ENCODE measurements at regions not wholly inside any gene's neighbourhood (a gene's known extent, or its start where the extent isn't known, plus 50 kb on each side); places are given as distances from the start of the nearest gene placed in this dataset.

DNA sequence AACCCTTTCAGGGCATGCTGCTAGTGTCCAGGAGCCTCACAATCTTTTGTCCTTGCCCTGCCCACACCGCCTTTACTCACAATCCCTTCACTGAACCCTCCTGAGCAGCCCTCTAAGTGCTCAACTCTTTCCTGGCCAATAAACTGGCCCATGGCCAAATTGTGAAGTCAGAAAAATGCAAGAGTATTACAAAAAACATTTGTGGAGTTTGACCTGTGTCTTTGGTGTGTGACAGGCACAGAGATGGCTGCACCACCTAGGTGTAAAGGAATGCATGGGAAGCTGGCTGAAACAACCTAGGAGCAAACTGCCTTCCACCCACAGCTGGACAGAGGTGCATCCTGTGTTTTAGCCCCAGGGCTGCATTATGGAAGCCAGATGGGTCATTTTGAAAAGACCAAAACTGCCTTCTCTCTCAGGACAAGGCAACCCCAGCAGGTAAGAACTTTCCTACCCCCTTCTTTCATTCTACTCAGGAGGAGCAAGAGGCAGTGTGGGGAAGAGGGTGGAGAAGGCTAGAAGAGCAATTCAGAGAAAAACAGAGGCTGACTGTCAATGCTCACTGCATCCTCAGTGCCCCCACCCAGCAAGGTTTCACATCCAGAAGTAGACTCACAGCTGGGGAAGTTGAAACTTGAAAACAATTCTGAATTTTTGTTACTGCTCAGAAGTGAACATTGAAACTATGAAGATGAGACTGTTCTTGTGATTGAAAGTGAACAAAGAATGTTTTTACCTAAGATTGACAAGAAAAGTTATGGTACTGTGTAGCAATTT lies 78.6 kb downstream of the TRIM42 start:
- no peak for ATAC-seq
- TF ChIP-seq SNAI2 (CRISPR knock-in tag; IDR thresholded peaks at IDR 0.05) (no peak), ZC3H10 (CRISPR knock-in tag; IDR thresholded peaks at IDR 0.05) (no peak), BACH2 (CRISPR knock-in tag; IDR thresholded peaks at IDR 0.05; ENCODE audit: borderline replicate concordance) (no peak), OSR1 (CRISPR knock-in tag; IDR thresholded peaks at IDR 0.05) (no peak), ARNTL (CRISPR knock-in tag; IDR thresholded peaks at IDR 0.05; ENCODE audit: borderline replicate concordance, low read depth) (no peak), ZNF8 (CRISPR knock-in tag; IDR thresholded peaks at IDR 0.05) (no peak), ISL1 (CRISPR knock-in tag; IDR thresholded peaks at IDR 0.05) (no peak)

DNA sequence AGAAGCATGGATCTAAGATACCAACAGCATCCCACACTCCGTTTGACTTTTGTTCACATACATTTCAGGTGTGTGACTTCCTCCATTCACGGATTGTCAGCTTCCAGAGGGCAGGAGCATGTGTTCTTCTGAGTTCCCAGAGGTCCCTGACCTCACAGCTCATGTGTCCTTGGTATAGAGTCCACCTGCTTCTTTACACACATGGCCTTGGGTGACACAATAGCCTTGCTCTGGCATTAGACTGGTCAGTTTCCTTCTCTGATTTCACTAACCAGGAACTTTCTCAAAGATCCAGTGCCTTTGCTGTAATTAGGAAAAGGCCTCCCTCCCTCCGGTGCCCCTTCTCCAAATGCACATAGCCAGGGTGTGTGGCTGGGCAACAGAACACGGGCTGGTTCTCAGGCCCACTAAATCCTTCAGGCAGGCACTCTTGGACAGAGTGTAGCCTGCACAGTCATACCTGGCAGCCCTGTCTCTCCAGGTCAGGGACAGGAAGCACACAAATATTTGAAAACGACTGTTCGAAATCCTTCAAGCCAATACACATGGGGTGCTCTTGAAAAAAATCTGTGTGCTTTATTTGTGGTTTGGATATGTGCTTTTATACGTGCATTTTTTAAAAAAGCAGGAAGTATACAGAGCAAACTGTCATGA lies 81.1 kb downstream of the TRIM42 start:
- TF ChIP-seq TCF4 (CRISPR knock-in tag; IDR thresholded peaks at IDR 0.05; ENCODE audit: borderline replicate concordance) (no peak), ZNF8 (CRISPR knock-in tag; IDR thresholded peaks at IDR 0.05) (no peak), ISL1 (CRISPR knock-in tag; IDR thresholded peaks at IDR 0.05) (no peak), SNAI2 (CRISPR knock-in tag; IDR thresholded peaks at IDR 0.05) (no peak)
- TF ChIP-seq, protein P1, sequence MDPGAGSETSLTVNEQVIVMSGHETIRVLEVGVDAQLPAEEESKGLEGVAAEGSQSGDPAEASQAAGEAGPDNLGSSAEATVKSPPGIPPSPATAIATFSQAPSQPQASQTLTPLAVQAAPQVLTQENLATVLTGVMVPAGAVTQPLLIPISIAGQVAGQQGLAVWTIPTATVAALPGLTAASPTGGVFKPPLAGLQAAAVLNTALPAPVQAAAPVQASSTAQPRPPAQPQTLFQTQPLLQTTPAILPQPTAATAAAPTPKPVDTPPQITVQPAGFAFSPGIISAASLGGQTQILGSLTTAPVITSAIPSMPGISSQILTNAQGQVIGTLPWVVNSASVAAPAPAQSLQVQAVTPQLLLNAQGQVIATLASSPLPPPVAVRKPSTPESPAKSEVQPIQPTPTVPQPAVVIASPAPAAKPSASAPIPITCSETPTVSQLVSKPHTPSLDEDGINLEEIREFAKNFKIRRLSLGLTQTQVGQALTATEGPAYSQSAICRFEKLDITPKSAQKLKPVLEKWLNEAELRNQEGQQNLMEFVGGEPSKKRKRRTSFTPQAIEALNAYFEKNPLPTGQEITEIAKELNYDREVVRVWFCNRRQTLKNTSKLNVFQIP (CRISPR knock-in tag; IDR thresholded peaks at IDR 0.05; ENCODE audit: borderline replicate concordance, low read depth), result no peak
- TF ChIP-seq, protein P2, sequence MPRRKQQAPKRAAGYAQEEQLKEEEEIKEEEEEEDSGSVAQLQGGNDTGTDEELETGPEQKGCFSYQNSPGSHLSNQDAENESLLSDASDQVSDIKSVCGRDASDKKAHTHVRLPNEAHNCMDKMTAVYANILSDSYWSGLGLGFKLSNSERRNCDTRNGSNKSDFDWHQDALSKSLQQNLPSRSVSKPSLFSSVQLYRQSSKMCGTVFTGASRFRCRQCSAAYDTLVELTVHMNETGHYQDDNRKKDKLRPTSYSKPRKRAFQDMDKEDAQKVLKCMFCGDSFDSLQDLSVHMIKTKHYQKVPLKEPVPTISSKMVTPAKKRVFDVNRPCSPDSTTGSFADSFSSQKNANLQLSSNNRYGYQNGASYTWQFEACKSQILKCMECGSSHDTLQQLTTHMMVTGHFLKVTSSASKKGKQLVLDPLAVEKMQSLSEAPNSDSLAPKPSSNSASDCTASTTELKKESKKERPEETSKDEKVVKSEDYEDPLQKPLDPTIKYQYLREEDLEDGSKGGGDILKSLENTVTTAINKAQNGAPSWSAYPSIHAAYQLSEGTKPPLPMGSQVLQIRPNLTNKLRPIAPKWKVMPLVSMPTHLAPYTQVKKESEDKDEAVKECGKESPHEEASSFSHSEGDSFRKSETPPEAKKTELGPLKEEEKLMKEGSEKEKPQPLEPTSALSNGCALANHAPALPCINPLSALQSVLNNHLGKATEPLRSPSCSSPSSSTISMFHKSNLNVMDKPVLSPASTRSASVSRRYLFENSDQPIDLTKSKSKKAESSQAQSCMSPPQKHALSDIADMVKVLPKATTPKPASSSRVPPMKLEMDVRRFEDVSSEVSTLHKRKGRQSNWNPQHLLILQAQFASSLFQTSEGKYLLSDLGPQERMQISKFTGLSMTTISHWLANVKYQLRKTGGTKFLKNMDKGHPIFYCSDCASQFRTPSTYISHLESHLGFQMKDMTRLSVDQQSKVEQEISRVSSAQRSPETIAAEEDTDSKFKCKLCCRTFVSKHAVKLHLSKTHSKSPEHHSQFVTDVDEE (CRISPR knock-in tag; IDR thresholded peaks at IDR 0.05), result no peak
- ATAC-seq, result no peak

DNA sequence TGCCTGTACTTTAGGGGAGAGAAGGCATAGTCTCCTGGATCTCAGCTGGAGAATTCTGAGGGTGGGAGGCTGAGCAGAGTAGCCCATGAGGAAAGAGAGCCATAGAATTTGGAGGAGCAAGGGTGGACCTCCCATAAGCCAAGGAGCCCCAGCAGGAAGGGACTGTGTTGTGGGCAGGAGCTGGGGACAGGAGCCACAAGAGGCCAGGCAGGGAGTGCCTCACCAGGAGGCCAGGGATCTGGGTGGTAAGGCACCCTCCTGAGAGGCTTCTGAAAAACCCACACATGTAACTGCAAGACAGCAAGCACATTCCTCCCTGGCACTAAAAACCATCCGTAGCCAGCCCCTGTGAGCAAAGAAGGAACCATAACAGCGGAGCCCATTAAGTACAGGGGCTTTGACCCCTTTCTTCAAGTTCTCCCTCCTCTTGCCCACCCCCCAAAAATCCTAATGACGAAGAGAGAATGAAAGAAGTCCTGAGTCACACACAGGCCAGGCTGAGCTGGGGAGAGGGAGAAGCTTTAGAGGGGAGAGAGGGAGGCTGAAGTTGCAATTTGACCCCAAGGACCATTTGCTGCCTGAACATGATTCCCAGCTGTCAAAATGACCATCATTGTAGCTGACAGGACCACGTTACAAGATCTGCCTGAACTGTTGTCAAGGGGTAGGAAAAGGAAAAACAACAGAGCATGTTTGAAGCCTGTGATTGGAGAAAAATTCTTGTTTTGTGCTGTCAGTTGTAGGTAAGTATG lies 82.6 kb downstream of the TRIM42 start:
- ATAC-seq, result no peak
- TF ChIP-seq, protein P2 (CRISPR knock-in tag; IDR thresholded peaks at IDR 0.05), result no peak
- TF ChIP-seq ZNF70 (CRISPR knock-in tag; IDR thresholded peaks at IDR 0.05) (no peak), SNAI2 (CRISPR knock-in tag; IDR thresholded peaks at IDR 0.05) (no peak), ARNTL (CRISPR knock-in tag; IDR thresholded peaks at IDR 0.05; ENCODE audit: borderline replicate concordance, low read depth) (no peak), TOX (CRISPR knock-in tag; IDR thresholded peaks at IDR 0.05; ENCODE audit: borderline replicate concordance) (no peak), ZFP3 (CRISPR knock-in tag; IDR thresholded peaks at IDR 0.05) (no peak), ISL1 (CRISPR knock-in tag; IDR thresholded peaks at IDR 0.05) (no peak), RARB (CRISPR knock-in tag; IDR thresholded peaks at IDR 0.05) (no peak), GLIS3 (CRISPR knock-in tag; IDR thresholded peaks at IDR 0.05) (no peak), OSR1 (CRISPR knock-in tag; IDR thresholded peaks at IDR 0.05) (no peak), ZNF565 (CRISPR knock-in tag; conservative IDR thresholded peaks at IDR 0.05; ENCODE audit: low read depth) (no peak), PPARA (CRISPR knock-in tag; IDR thresholded peaks at IDR 0.05; ENCODE audit: borderline replicate concordance) (no peak), ZNF8 (CRISPR knock-in tag; IDR thresholded peaks at IDR 0.05) (no peak)
- TF ChIP-seq, protein P3, sequence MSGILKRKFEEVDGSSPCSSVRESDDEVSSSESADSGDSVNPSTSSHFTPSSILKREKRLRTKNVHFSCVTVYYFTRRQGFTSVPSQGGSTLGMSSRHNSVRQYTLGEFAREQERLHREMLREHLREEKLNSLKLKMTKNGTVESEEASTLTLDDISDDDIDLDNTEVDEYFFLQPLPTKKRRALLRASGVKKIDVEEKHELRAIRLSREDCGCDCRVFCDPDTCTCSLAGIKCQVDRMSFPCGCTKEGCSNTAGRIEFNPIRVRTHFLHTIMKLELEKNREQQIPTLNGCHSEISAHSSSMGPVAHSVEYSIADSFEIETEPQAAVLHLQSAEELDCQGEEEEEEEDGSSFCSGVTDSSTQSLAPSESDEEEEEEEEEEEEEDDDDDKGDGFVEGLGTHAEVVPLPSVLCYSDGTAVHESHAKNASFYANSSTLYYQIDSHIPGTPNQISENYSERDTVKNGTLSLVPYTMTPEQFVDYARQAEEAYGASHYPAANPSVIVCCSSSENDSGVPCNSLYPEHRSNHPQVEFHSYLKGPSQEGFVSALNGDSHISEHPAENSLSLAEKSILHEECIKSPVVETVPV (CRISPR knock-in tag; IDR thresholded peaks at IDR 0.05), result no peak
- TF ChIP-seq, protein P4, sequence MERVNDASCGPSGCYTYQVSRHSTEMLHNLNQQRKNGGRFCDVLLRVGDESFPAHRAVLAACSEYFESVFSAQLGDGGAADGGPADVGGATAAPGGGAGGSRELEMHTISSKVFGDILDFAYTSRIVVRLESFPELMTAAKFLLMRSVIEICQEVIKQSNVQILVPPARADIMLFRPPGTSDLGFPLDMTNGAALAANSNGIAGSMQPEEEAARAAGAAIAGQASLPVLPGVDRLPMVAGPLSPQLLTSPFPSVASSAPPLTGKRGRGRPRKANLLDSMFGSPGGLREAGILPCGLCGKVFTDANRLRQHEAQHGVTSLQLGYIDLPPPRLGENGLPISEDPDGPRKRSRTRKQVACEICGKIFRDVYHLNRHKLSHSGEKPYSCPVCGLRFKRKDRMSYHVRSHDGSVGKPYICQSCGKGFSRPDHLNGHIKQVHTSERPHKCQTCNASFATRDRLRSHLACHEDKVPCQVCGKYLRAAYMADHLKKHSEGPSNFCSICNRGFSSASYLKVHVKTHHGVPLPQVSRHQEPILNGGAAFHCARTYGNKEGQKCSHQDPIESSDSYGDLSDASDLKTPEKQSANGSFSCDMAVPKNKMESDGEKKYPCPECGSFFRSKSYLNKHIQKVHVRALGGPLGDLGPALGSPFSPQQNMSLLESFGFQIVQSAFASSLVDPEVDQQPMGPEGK (CRISPR knock-in tag; IDR thresholded peaks at IDR 0.05; ENCODE audit: borderline replicate concordance), result no peak
- TF ChIP-seq, protein P5, sequence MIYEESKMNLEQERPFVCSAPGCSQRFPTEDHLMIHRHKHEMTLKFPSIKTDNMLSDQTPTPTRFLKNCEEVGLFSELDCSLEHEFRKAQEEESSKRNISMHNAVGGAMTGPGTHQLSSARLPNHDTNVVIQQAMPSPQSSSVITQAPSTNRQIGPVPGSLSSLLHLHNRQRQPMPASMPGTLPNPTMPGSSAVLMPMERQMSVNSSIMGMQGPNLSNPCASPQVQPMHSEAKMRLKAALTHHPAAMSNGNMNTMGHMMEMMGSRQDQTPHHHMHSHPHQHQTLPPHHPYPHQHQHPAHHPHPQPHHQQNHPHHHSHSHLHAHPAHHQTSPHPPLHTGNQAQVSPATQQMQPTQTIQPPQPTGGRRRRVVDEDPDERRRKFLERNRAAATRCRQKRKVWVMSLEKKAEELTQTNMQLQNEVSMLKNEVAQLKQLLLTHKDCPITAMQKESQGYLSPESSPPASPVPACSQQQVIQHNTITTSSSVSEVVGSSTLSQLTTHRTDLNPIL (CRISPR knock-in tag; IDR thresholded peaks at IDR 0.05; ENCODE audit: low read depth), result no peak
- TF ChIP-seq, protein P1 (CRISPR knock-in tag; IDR thresholded peaks at IDR 0.05; ENCODE audit: borderline replicate concordance, low read depth), result no peak

Data from SK-N-SH treated with all-trans-retinoic acid at 6 μM for 48 hours (cell line).